Gastrocnemius medialis (tissue), 4 donors: ENCODE measurements at regions not wholly inside any gene's neighbourhood (a gene's known extent, or its start where the extent isn't known, plus 50 kb on each side); places are given as distances from the start of the nearest gene placed in this dataset.

Experiments used
- CTCF ChIP-seq, 5 experiments: fragments of 450-650 bp in 3 of 5; fragments of 200-600 bp in 2 of 5; sonication (generic) in 2 of 5; IDR thresholded peaks in 4 of 5; conservative IDR thresholded peaks in 1 of 5; 1 replicate in 4 of 5; 2 replicates in 1 of 5; pipeline ENCODE4 v1.5.1; 2016 to 2019; ENCODE audit warnings: antibody characterized with exemption in 5 of 5, mild to moderate bottlenecking in 3 of 5, moderate library complexity in 3 of 5
- POLR2A ChIP-seq, 2 donors: fragments of 450-650 bp; IDR thresholded peaks; one replicate each; pipeline ENCODE4 v1.6.1; 2017; ENCODE audit warnings: antibody characterized with exemption in 2 of 2, mild to moderate bottlenecking in 2 of 2, moderate library complexity in 2 of 2

GRCh38 chr6:90729057-90729456 is 142.2 kb upstream of the MAP3K7 start:
- no peak for TF ChIP-seq POLR2A (IDR thresholded peaks at IDR 0.05)
- TF ChIP-seq CTCF (IDR thresholded peaks at IDR 0.05 in 4 of 5, conservative IDR thresholded peaks at IDR 0.05 in 1 of 5): no peak
